GM12891 (cell line): ENCODE measurements at regions not wholly inside any gene's neighbourhood (a gene's known extent, or its start where the extent isn't known, plus 50 kb on each side); places are given as distances from the start of the nearest gene placed in this dataset.

Experiments
- POLR2A ChIP-seq: IDR thresholded peaks from 2 replicates; pipeline ENCODE4 v1.6.1; 2011; ENCODE audit warnings: low read depth, low read length, control low read depth
- TAF1 ChIP-seq: IDR thresholded peaks from 2 replicates; pipeline ENCODE4 v1.6.1; 2011; ENCODE audit warnings: low read depth, low read length, control low read depth

GRCh38 chr15:77778802-77779201 is 146.1 kb upstream of the LINGO1 start:
- TF ChIP-seq POLR2A (no peak), TAF1 (no peak)
